Liver (tissue), 8 donors: ENCODE measurements at regions not wholly inside any gene's neighbourhood (a gene's known extent, or its start where the extent isn't known, plus 50 kb on each side); places are given as distances from the start of the nearest gene placed in this dataset.

Experiments used
- DNase-seq: peaks from one replicate; pipeline ENCODE4 v3.0.0-alpha.2; 2017; ENCODE audit warnings: low spot score
- H3K27ac ChIP-seq, 2 donors: one replicate each; pipeline ENCODE4 v1.7.0; 2013; ENCODE audit warnings: inconsistent platforms in 2 of 2, low read length in 2 of 2, control low read depth in 1 of 2, low read depth in 1 of 2, mild to moderate bottlenecking in 1 of 2
- H3K27me3 ChIP-seq, 4 donors: one replicate each; pipeline versions ENCODE4 v1.6.1 to v1.7.0; 2013; ENCODE audit warnings: low read length in 3 of 4, inconsistent platforms in 1 of 4, mild to moderate bottlenecking in 1 of 4, moderate library complexity in 1 of 4; ENCODE audit not compliant: control insufficient read depth in 4 of 4, insufficient read depth in 4 of 4
- H3K36me3 ChIP-seq, 4 donors: one replicate each; pipeline versions ENCODE4 v1.6.1 to v1.7.0; 2013; ENCODE audit warnings: low read length in 3 of 4, mild to moderate bottlenecking in 3 of 4, low read depth in 1 of 4, moderate library complexity in 1 of 4; ENCODE audit not compliant: control insufficient read depth in 4 of 4, insufficient read depth in 3 of 4
- H3K4me1 ChIP-seq, 4 donors: one replicate each; pipeline versions ENCODE4 v1.6.1 to v1.7.0; 2013; ENCODE audit warnings: low read length in 3 of 4, mild to moderate bottlenecking in 3 of 4, moderate library complexity in 1 of 4; ENCODE audit not compliant: control insufficient read depth in 4 of 4, insufficient read depth in 4 of 4
- H3K4me3 ChIP-seq, 3 donors: one replicate each; pipeline versions ENCODE4 v1.6.1 to v1.7.0; 2013; ENCODE audit warnings: low read length in 3 of 3, control low read depth in 1 of 3, low read depth in 1 of 3, mild to moderate bottlenecking in 1 of 3
- H3K9ac ChIP-seq, 2 donors: one replicate each; pipeline ENCODE4 v1.7.0; 2013; ENCODE audit warnings: low read length in 2 of 2, mild to moderate bottlenecking in 2 of 2, moderate library complexity in 2 of 2, control low read depth in 1 of 2, low read depth in 1 of 2
- H3K9me3 ChIP-seq, 4 donors: one replicate each; pipeline versions ENCODE4 v1.6.1 to v1.7.0; 2013; ENCODE audit warnings: low read length in 3 of 4; ENCODE audit not compliant: control insufficient read depth in 4 of 4
- ATF3 ChIP-seq: IDR thresholded peaks from 2 replicates; pipeline ENCODE4 v1.6.1; 2016; ENCODE audit warnings: antibody characterized with exemption
- CTCF ChIP-seq: fragments of 150-350 bp; IDR thresholded peaks from 2 replicates; pipeline ENCODE4 v1.5.1; 2017; ENCODE audit warnings: improper control_type of control experiment, low read depth, low read length; ENCODE audit not compliant: missing input control
- EGR1 ChIP-seq, 2 donors: IDR thresholded peaks; 2 replicates each; pipeline ENCODE4 v1.6.1; 2016 to 2018; ENCODE audit warnings: antibody characterized with exemption in 2 of 2, low read depth in 2 of 2
- FOXA1 ChIP-seq: IDR thresholded peaks from 2 replicates; pipeline ENCODE4 v1.6.1; 2016; ENCODE audit warnings: antibody characterized with exemption
- FOXA2 ChIP-seq: IDR thresholded peaks from 2 replicates; pipeline ENCODE4 v1.6.1; 2016; ENCODE audit warnings: antibody characterized with exemption
- GABPA ChIP-seq, 2 donors: IDR thresholded peaks in 1 of 2; conservative IDR thresholded peaks in 1 of 2; 2 replicates each; pipeline ENCODE4 v1.6.1; 2016; ENCODE audit warnings: antibody characterized with exemption in 2 of 2, mild to moderate bottlenecking in 1 of 2, moderate library complexity in 1 of 2
- HNF4A ChIP-seq, 2 donors: conservative IDR thresholded peaks; 2 replicates each; pipeline ENCODE4 v1.6.1; 2016; ENCODE audit warnings: antibody characterized with exemption in 2 of 2, mild to moderate bottlenecking in 2 of 2
- HNF4G ChIP-seq: IDR thresholded peaks from 2 replicates; pipeline ENCODE4 v1.6.1; 2016; ENCODE audit warnings: antibody characterized with exemption
- JUND ChIP-seq, 2 donors: IDR thresholded peaks; 2 replicates each; pipeline ENCODE4 v1.6.1; 2016; ENCODE audit warnings: antibody characterized with exemption in 2 of 2
- MAX ChIP-seq: IDR thresholded peaks from 2 replicates; pipeline ENCODE4 v1.6.1; 2016; ENCODE audit warnings: antibody characterized with exemption
- NR2F2 ChIP-seq: IDR thresholded peaks from 2 replicates; pipeline ENCODE4 v1.6.1; 2016; ENCODE audit warnings: antibody characterized with exemption
- RAD21 ChIP-seq, 2 donors: IDR thresholded peaks; 2 replicates each; pipeline ENCODE4 v1.6.1; 2016; ENCODE audit warnings: antibody characterized with exemption in 2 of 2, mild to moderate bottlenecking in 2 of 2
- REST ChIP-seq: IDR thresholded peaks from 2 replicates; pipeline ENCODE4 v1.6.1; 2016; ENCODE audit warnings: antibody characterized with exemption, mild to moderate bottlenecking
- RXRA ChIP-seq, 2 donors: IDR thresholded peaks; 2 replicates each; pipeline ENCODE4 v1.6.1; 2017 to 2018; ENCODE audit warnings: antibody characterized with exemption in 2 of 2, mild to moderate bottlenecking in 1 of 2
- SP1 ChIP-seq: IDR thresholded peaks from 2 replicates; pipeline ENCODE4 v1.6.1; 2018; ENCODE audit warnings: antibody characterized with exemption, mild to moderate bottlenecking
- TAF1 ChIP-seq: conservative IDR thresholded peaks from 2 replicates; pipeline ENCODE4 v1.6.1; 2016; ENCODE audit warnings: antibody characterized with exemption, mild to moderate bottlenecking
- YY1 ChIP-seq: IDR thresholded peaks from 2 replicates; pipeline ENCODE4 v1.6.1; 2016; ENCODE audit warnings: antibody characterized with exemption, mild to moderate bottlenecking
- ZBTB33 ChIP-seq: IDR thresholded peaks from 2 replicates; pipeline ENCODE4 v1.6.1; 2016; ENCODE audit warnings: antibody characterized with exemption
- WGBS: extraction: QIAGEN DNeasy Blood & Tissue Kit; methylation state at CpG from one replicate; pipeline ENCODE4 v1.1.7; 2013; 5-methylcytosine and 5-hydroxymethylcytosine counted together
- donor health status: healthy.
- donor health status: healthy.
- donor health status: healthy.
- donor health status: healthy.
- donor health status: healthy.

- TF ChIP-seq TAF1 (no peak), CTCF (no peak), NR2F2 (no peak), FOXA2 (no peak), RXRA (IDR thresholded peaks at IDR 0.05) (no peak), MAX (no peak), ATF3 (no peak)
- H3K4me3 ChIP-seq, result no peak overlapping the region
These were observed 54.3 kb upstream of the NRP1 start for GRCh38 chr10:33388785-33389184.

GRCh38 chr10:33388382-33388781 is 53.9 kb upstream of the NRP1 start:
- no peak overlapping the region for H3K4me3 ChIP-seq
- WGBS, result 95% methylated on average over 1 of the region's 1 CpG
- no peak overlapping the region for H3K27ac ChIP-seq
- no peaks in the 10 kb centered on the region for H3K36me3 ChIP-seq
- no peak for TF ChIP-seq ATF3
- no peak for TF ChIP-seq ZBTB33
- no peak for TF ChIP-seq HNF4A (conservative IDR thresholded peaks at IDR 0.05)
- no peak for TF ChIP-seq CTCF
- TF ChIP-seq RXRA (IDR thresholded peaks at IDR 0.05), result no peak
- TF ChIP-seq FOXA2, result no peak
- TF ChIP-seq YY1, result no peak
- no peak for TF ChIP-seq GABPA (IDR thresholded peaks at IDR 0.05 in 1 of 2, conservative IDR thresholded peaks at IDR 0.05 in 1 of 2)
- TF ChIP-seq TAF1, result no peak
- TF ChIP-seq HNF4G, result no peak
- no peak for TF ChIP-seq RAD21 (IDR thresholded peaks at IDR 0.05)
- TF ChIP-seq EGR1 (IDR thresholded peaks at IDR 0.05; ENCODE audit: low read depth in 2 of 2), result no peak
- TF ChIP-seq SP1, result no peak
- TF ChIP-seq JUND (IDR thresholded peaks at IDR 0.05), result no peak
- TF ChIP-seq NR2F2, result no peak
- no peak for TF ChIP-seq FOXA1
- TF ChIP-seq MAX, result no peak
- no peak for TF ChIP-seq REST
- H3K4me1 ChIP-seq, result no peaks in the 10 kb centered on the region
- DNase-seq, result no peak
- no peak overlapping the region for H3K9ac ChIP-seq
- no peaks in the 10 kb centered on the region for H3K27me3 ChIP-seq
- no peaks in the 10 kb centered on the region for H3K9me3 ChIP-seq

More at GRCh38 chr10:33388785-33389184, 54.3 kb upstream of the NRP1 start:
- Histone ChIP-seq H3K27ac (no peak overlapping the region), H3K9me3 (no peaks in the 10 kb centered on the region), H3K27me3 (no peaks in the 10 kb centered on the region), H3K4me1 (no peaks in the 10 kb centered on the region), H3K9ac (no peak overlapping the region), H3K36me3 (no peaks in the 10 kb centered on the region)
- 96% methylated on average over 4 of the region's 4 CpGs for WGBS
- DNase-seq, result no peak
